ENCODE measurements at regions not wholly inside any gene's neighbourhood (a gene's known extent, or its start where the extent isn't known, plus 50 kb on each side); places are given as distances from the start of the nearest gene placed in this dataset.

DNA sequence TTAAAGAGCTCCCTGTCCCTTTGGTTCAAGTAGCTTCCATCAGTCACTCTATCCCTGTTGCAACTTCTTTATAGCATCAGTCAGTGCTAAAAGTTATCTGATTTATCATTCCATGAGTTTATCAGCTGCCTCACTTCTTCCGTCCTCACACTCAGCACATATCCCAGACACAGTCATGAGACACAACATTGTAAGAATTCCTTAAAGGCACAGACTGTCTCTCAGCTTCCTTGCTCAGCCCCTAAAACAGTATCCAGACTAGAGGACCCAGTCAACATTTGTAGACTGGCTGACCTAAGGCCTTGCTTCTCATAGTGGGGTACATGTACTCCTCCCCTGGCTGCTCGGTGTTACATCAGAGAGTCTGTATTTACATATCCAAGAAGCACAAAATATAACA is 164.9 kb upstream of the ADGRL2 start:
- Histone ChIP-seq H3K4me1 (ENCODE audit: control insufficient read depth in 1 of 2, low read depth in 2 of 2) (no peaks in the 10 kb centered on the region), H3K27me3 (replicated peaks; ENCODE audit: insufficient read depth) (no peaks in the 10 kb centered on the region), H3K4me3 (no peak overlapping the region), H3K36me3 (no peaks in the 10 kb centered on the region), H3K27ac (no peak overlapping the region), H3K9me3 (no peaks in the 10 kb centered on the region)
- DNase-seq (ENCODE audit: low spot score) (no peak), ATAC-seq (ENCODE audit: insufficient number of reproducible peaks, low FRiP score, low read depth) (no peak)
- TF ChIP-seq, protein P1, sequence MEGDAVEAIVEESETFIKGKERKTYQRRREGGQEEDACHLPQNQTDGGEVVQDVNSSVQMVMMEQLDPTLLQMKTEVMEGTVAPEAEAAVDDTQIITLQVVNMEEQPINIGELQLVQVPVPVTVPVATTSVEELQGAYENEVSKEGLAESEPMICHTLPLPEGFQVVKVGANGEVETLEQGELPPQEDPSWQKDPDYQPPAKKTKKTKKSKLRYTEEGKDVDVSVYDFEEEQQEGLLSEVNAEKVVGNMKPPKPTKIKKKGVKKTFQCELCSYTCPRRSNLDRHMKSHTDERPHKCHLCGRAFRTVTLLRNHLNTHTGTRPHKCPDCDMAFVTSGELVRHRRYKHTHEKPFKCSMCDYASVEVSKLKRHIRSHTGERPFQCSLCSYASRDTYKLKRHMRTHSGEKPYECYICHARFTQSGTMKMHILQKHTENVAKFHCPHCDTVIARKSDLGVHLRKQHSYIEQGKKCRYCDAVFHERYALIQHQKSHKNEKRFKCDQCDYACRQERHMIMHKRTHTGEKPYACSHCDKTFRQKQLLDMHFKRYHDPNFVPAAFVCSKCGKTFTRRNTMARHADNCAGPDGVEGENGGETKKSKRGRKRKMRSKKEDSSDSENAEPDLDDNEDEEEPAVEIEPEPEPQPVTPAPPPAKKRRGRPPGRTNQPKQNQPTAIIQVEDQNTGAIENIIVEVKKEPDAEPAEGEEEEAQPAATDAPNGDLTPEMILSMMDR (IDR thresholded peaks at IDR 0.05) = no peak

DNA sequence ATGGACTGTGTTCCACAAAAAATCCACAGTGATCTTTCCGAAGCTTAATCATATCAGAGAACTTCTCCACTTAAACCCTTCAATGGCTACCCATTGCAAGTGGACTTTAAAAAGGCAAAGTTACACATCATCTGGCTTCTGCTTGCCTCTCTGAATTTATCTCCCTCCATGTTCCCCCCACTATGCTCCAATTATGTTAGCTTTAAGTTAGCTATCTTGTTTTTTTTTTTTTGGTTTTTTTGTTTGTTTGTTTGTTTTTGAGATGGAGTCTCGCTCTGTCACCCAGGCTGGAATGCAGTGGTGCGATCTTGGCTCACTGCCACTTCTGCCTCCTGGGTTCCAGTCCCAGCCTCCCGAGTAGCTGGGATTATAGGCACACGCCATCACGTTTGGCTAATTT is 166.4 kb upstream of the ADGRL2 start:
- no peak for ATAC-seq (ENCODE audit: insufficient number of reproducible peaks, low FRiP score, low read depth)
- no peaks in the 10 kb centered on the region for H3K27me3 ChIP-seq (replicated peaks; ENCODE audit: insufficient read depth)
- H3K9me3 ChIP-seq = no peaks in the 10 kb centered on the region
- no peaks in the 10 kb centered on the region for H3K36me3 ChIP-seq
- TF ChIP-seq, protein P1 (IDR thresholded peaks at IDR 0.05) = no peak
- H3K27ac ChIP-seq = no peak overlapping the region
- H3K4me1 ChIP-seq (ENCODE audit: control insufficient read depth in 1 of 2, low read depth in 2 of 2) = no peaks in the 10 kb centered on the region
- no peak overlapping the region for H3K4me3 ChIP-seq
- no peak for DNase-seq (ENCODE audit: low spot score)

DNA sequence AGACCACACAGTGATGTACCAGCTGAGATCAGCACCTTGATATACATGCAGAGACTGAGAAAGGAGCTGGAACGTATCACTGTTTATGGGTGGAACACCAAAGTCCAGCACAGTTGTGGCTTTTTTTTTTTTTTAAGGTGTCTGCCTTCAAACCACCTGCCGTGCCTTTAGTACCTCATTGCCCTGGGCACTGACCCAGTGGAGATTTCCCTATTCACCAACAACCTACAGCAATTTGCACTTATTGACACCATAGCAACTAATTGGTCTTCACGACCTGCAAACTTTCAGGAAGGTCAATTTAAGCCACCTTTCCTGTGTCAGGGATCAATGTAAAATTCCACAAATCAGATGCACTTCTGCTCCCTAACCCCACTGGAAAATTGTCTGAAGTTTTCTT is 181.6 kb upstream of the ADGRL2 start:
- Histone ChIP-seq H3K36me3 (no peaks in the 10 kb centered on the region), H3K27me3 (replicated peaks; ENCODE audit: insufficient read depth) (no peaks in the 10 kb centered on the region), H3K4me1 (ENCODE audit: control insufficient read depth in 1 of 2, low read depth in 2 of 2) (no peaks in the 10 kb centered on the region), H3K27ac (no peak overlapping the region), H3K4me3 (no peak overlapping the region), H3K9me3 (no peaks in the 10 kb centered on the region)
- ATAC-seq (ENCODE audit: insufficient number of reproducible peaks, low FRiP score, low read depth) (no peak), DNase-seq (ENCODE audit: low spot score) (no peak)
- TF ChIP-seq, protein P1 (IDR thresholded peaks at IDR 0.05) = no peak

DNA sequence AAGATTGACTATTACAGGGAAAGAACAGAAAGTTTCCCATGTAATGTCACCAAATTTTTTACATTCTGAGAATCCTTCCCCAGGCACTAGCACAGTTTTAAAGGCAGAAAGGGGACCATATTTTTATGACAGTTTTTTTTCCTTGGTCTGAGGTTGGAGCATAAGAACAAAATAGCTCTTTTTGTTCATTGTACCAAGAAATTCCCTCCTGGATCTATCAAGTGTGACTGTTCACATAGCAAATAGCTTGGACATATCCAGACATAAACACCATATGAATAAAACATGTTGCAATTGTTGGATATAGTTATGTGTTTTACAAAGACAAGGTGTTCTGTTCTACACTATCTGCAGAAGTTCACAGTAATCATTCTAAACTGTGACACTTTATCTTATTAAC is 182.4 kb upstream of the ADGRL2 start:
- ATAC-seq (ENCODE audit: insufficient number of reproducible peaks, low FRiP score, low read depth) (no peak), DNase-seq (ENCODE audit: low spot score) (no peak)
- no peak overlapping the region for H3K4me3 ChIP-seq
- no peaks in the 10 kb centered on the region for H3K36me3 ChIP-seq
- TF ChIP-seq, protein P1 (IDR thresholded peaks at IDR 0.05) = no peak
- no peaks in the 10 kb centered on the region for H3K27me3 ChIP-seq (replicated peaks; ENCODE audit: insufficient read depth)
- H3K9me3 ChIP-seq = no peaks in the 10 kb centered on the region
- H3K4me1 ChIP-seq (ENCODE audit: control insufficient read depth in 1 of 2, low read depth in 2 of 2) = no peaks in the 10 kb centered on the region
- H3K27ac ChIP-seq = no peak overlapping the region

DNA sequence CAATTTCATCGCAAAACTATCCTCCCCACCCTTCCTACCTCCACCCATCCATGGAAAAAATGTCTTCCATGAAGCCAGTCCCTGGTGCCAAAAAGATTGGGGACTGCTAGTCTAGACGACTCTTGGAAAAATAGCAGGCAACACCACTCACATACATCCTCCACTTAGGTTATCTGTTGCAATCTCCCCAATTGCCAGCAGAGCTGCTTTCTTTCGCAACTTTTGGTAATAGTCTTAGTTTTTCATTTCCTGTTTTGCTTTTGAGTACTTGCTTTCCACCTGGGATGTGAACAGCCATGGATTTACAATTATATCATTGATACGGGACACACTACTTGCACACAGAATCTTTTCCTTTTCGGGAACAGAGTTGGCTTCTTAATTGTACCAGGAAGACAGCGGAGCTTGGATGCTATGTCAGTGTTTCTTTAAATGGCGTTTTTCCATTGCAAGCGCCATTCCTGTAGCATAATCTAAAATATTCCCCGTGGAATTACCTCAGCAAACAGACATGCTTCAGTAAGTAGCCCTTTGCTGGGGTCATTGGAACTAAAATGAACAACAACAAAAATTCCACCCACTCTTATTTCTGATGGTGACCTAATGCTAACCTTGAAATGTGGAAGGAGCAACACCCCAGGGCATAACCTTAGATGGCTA is 183.3 kb upstream of the ADGRL2 start:
- DNase-seq (ENCODE audit: low spot score) (no peak), ATAC-seq (ENCODE audit: insufficient number of reproducible peaks, low FRiP score, low read depth) (no peak)
- no peaks in the 10 kb centered on the region for H3K27me3 ChIP-seq (replicated peaks; ENCODE audit: insufficient read depth)
- no peaks in the 10 kb centered on the region for H3K36me3 ChIP-seq
- no peaks in the 10 kb centered on the region for H3K9me3 ChIP-seq
- no peak overlapping the region for H3K4me3 ChIP-seq
- no peaks in the 10 kb centered on the region for H3K4me1 ChIP-seq (ENCODE audit: control insufficient read depth in 1 of 2, low read depth in 2 of 2)
- H3K27ac ChIP-seq = no peak overlapping the region
- TF ChIP-seq, protein P1 (IDR thresholded peaks at IDR 0.05) = no peak
